Hepatocyte (in vitro differentiated cells): ENCODE measurements at regions not wholly inside any gene's neighbourhood (a gene's known extent, or its start where the extent isn't known, plus 50 kb on each side); places are given as distances from the start of the nearest gene placed in this dataset.
"Not testable (repeated sequence)": the region's sequence is repeated elsewhere in the genome, so short reads cannot be mapped to it uniquely, and the experiment has no call there.

Experiments
- DNase-seq: peaks from one replicate; pipeline ENCODE4 v3.0.0-alpha.2; 2016; ENCODE audit warnings: low spot score
- H2AFZ ChIP-seq: fragments of 200-600 bp; sonication (generic); 2 replicates; pipeline ENCODE4 v1.6.0; 2016; ENCODE audit warnings: antibody characterized with exemption, mild to moderate bottlenecking
- H3K27ac ChIP-seq: fragments of 200-600 bp; sonication (generic); 2 replicates; pipeline ENCODE4 v1.5.1; 2016; ENCODE audit warnings: mild to moderate bottlenecking
- H3K27me3 ChIP-seq: fragments of 200-600 bp; sonication (generic); 2 replicates; pipeline ENCODE4 v1.6.1; 2016
- H3K36me3 ChIP-seq: fragments of 200-600 bp; sonication (generic); replicated peaks from 2 replicates; pipeline ENCODE4 v1.5.1; 2016; ENCODE audit warnings: low read depth; ENCODE audit not compliant: insufficient read depth
- H3K4me1 ChIP-seq: fragments of 200-600 bp; sonication (generic); 2 replicates; pipeline ENCODE4 v1.5.1; 2016; ENCODE audit warnings: mild to moderate bottlenecking, moderate library complexity; ENCODE audit not compliant: insufficient read depth
- H3K4me2 ChIP-seq: fragments of 200-600 bp; sonication (generic); 2 replicates; pipeline ENCODE4 v1.6.0; 2016
- H3K4me3 ChIP-seq: fragments of 200-600 bp; sonication (generic); 2 replicates; pipeline ENCODE4 v1.5.1; 2016; ENCODE audit warnings: mild to moderate bottlenecking
- H3K79me2 ChIP-seq: fragments of 200-600 bp; sonication (generic); 2 replicates; pipeline ENCODE4 v1.6.0; 2017; ENCODE audit warnings: mild to moderate bottlenecking
- H3K9me2 ChIP-seq: fragments of 200-600 bp; sonication (generic); replicated peaks from 2 replicates; pipeline ENCODE4 v1.6.0; 2017; ENCODE audit warnings: mild to moderate bottlenecking; ENCODE audit not compliant: insufficient read depth
- H3K9me3 ChIP-seq: fragments of 200-600 bp; sonication (generic); 2 replicates; pipeline ENCODE4 v1.5.1; 2016; ENCODE audit warnings: low read depth, mild to moderate bottlenecking
- H4K20me1 ChIP-seq: fragments of 200-600 bp; sonication (generic); 2 replicates; pipeline ENCODE4 v1.6.0; 2016; ENCODE audit warnings: mild to moderate bottlenecking; ENCODE audit not compliant: insufficient read depth, poor library complexity, severe bottlenecking
- CTCF ChIP-seq: fragments of 200-600 bp; sonication (generic); IDR thresholded peaks from 2 replicates; pipeline ENCODE4 v1.5.1; 2016; ENCODE audit warnings: antibody characterized with exemption, mild to moderate bottlenecking; ENCODE audit not compliant: poor library complexity
- EZH2 ChIP-seq: fragments of 200-600 bp; sonication (generic); IDR thresholded peaks from 2 replicates; pipeline ENCODE4 v1.6.1; 2016; ENCODE audit warnings: antibody characterized with exemption, mild to moderate bottlenecking, borderline replicate concordance
- EZH2phosphoT487 ChIP-seq: fragments of 200-600 bp; sonication (generic); IDR thresholded peaks from one replicate; pipeline ENCODE4 v1.6.1; 2018; ENCODE audit warnings: antibody characterized with exemption, mild to moderate bottlenecking, low read depth, moderate library complexity; ENCODE audit not compliant: unreplicated experiment, severe bottlenecking
- WGBS: methylation state at CpG from one replicate; pipeline ENCODE4 v1.1.6; 2016; ENCODE audit warnings: low lambda C conversion rate; ENCODE audit errors: missing lambda C conversion rate; 5-methylcytosine and 5-hydroxymethylcytosine counted together

- Histone ChIP-seq H3K36me3 (no peaks in the 10 kb centered on the region), H3K27ac (no peak overlapping the region), H3K4me1 (no peaks in the 10 kb centered on the region), H3K4me3 (no peak overlapping the region), H4K20me1 (no peaks in the 10 kb centered on the region), H3K4me2 (no peak overlapping the region), H3K27me3 (no peaks in the 10 kb centered on the region), H3K79me2 (no peaks in the 10 kb centered on the region), H3K9me3 (no peaks in the 10 kb centered on the region), H2AFZ (no peak overlapping the region), H3K9me2 (no peaks in the 10 kb centered on the region)
- WGBS = 0% methylated on average over 1 of the region's 1 CpG
- peak; percentile 57 for DNase-seq
- TF ChIP-seq EZH2phosphoT487 (no peak), CTCF (peak; percentile 71), EZH2 (no peak)
These were observed 713.4 kb downstream of the CD109 start for GRCh38 chr6:74409447-74409846.

- no peaks in the 10 kb centered on the region for H3K36me3 ChIP-seq
- no peaks in the 10 kb centered on the region for H3K9me2 ChIP-seq
- no peaks in the 10 kb centered on the region for H3K79me2 ChIP-seq
- no peaks in the 10 kb centered on the region for H4K20me1 ChIP-seq
- no peak for DNase-seq
- no peaks in the 10 kb centered on the region for H3K4me1 ChIP-seq
- no peaks in the 10 kb centered on the region for H3K9me3 ChIP-seq
- no peaks in the 10 kb centered on the region for H3K27me3 ChIP-seq
- H2AFZ ChIP-seq = no peak overlapping the region
- no peak for TF ChIP-seq EZH2
- no peak for TF ChIP-seq EZH2phosphoT487
- no peak for TF ChIP-seq CTCF
- no peak overlapping the region for H3K27ac ChIP-seq
- 61% methylated on average over 1 of the region's 1 CpG for WGBS
- no peak overlapping the region for H3K4me3 ChIP-seq
- H3K4me2 ChIP-seq = no peak overlapping the region
These were observed 712.8 kb downstream of the CD109 start for GRCh38 chr6:74408844-74409243.

GRCh38 chr6:74404366-74404765 is 708.4 kb downstream of the CD109 start:
- no peak for DNase-seq
- Histone ChIP-seq H3K4me2 (no peak overlapping the region), H3K27me3 (no peaks in the 10 kb centered on the region), H2AFZ (no peak overlapping the region), H3K4me1 (no peaks in the 10 kb centered on the region), H3K79me2 (no peaks in the 10 kb centered on the region), H3K36me3 (no peaks in the 10 kb centered on the region), H4K20me1 (no peaks in the 10 kb centered on the region), H3K4me3 (no peak overlapping the region), H3K9me2 (no peaks in the 10 kb centered on the region), H3K27ac (no peak overlapping the region), H3K9me3 (no peaks in the 10 kb centered on the region)
- 95% methylated on average over 2 of the region's 2 CpGs for WGBS
- TF ChIP-seq EZH2phosphoT487 (no peak), CTCF (no peak), EZH2 (no peak)

- Histone ChIP-seq H3K4me3 (no peak overlapping the region), H4K20me1 (no peaks in the 10 kb centered on the region), H3K9me2 (no peaks in the 10 kb centered on the region), H3K9me3 (no peaks in the 10 kb centered on the region), H3K27me3 (no peaks in the 10 kb centered on the region), H3K4me1 (no peaks in the 10 kb centered on the region), H3K27ac (no peak overlapping the region), H2AFZ (no peak overlapping the region), H3K79me2 (no peaks in the 10 kb centered on the region), H3K4me2 (no peak overlapping the region), H3K36me3 (no peaks in the 10 kb centered on the region)
- TF ChIP-seq CTCF (no peak), EZH2 (no peak), EZH2phosphoT487 (no peak)
- DNase-seq = no peak
These were observed 706.8 kb downstream of the CD109 start for GRCh38 chr6:74402781-74403180.

- DNase-seq, H3K27ac ChIP-seq, H3K4me2 ChIP-seq, H3K27me3 ChIP-seq, H3K79me2 ChIP-seq, H3K4me1 ChIP-seq, H4K20me1 ChIP-seq, H2AFZ ChIP-seq, H3K9me3 ChIP-seq, H3K9me2 ChIP-seq, H3K4me3 ChIP-seq, H3K36me3 ChIP-seq: not testable (repeated sequence)
- 85% methylated on average over 10 of the region's 10 CpGs for WGBS
These were observed 682.4 kb downstream of the CD109 start for GRCh38 chr6:74378437-74378836.
